ENCODE measurements at regions not wholly inside any gene's neighbourhood (a gene's known extent, or its start where the extent isn't known, plus 50 kb on each side); places are given as distances from the start of the nearest gene placed in this dataset.

DNA sequence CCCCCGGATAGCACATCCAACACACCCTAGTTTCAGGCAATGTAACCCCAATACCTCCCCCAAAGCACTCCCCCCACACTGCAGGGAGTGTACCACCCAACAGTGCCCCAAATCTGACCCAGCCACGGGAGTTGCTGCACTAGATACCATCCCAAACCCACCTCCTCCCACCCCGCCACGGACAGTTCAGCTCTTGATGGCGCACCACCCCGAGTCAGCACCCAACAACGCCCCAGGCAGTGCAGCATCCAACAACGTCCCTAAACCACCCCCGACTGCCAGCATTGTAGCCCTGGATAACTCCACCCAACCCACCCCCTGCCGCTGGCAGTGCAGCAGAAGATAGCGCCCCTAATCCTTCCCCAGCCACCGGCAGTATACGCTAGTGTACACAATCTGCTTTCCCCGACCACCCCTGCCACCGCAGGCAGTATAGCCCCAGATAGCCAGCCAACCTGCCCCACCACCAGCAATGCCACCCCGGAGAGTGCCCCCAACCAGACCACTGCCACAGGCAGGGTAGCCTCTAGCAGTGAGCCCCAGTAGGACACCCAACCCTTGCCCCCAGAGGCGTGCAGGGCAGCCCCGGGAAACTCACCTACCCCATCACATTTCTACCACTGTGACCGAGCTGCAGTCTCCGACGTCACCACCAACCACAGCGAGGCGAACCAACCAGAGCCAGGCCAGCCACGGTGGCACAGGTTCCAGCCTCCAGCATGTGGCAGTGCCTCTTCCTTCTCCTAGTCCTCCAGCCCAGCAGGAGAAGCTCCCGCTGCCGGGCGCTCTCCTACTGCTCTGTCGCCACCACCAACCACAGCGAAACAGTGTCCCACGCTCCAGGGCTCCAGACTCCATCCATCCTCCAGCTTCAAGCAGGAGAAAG is 178.1 kb downstream of the POTEB3 start:
- Histone ChIP-seq H3K4me3 (ENCODE audit: low read depth, low read length) (no peak overlapping the region), H3K27ac (ENCODE audit: extremely low read depth, low read depth, low read length) (no peak overlapping the region), H3K4me1 (ENCODE audit: control insufficient read depth, insufficient read depth, low read length) (no peaks in the 10 kb centered on the region), H3K9me3 (ENCODE audit: control insufficient read depth, insufficient read depth, low read depth, low read length) (no peaks in the 10 kb centered on the region), H3K36me3 (ENCODE audit: control insufficient read depth in 2 of 2, insufficient read depth in 1 of 2, low read length in 2 of 2) (no peaks in the 10 kb centered on the region)
- ChIA-PET CTCF (no interaction called here), POLR2A (no interaction called here)
- TF ChIP-seq GLIS2 (tag by site-specific recombination; IDR thresholded peaks at IDR 0.05) (no peak), ZNF214 (tag by site-specific recombination; IDR thresholded peaks at IDR 0.05; ENCODE audit: borderline replicate concordance) (no peak), HIC1 (tag by site-specific recombination; IDR thresholded peaks at IDR 0.05) (no peak), ZNF2 (tag by site-specific recombination; IDR thresholded peaks at IDR 0.05) (no peak), REPIN1 (tag by site-specific recombination; IDR thresholded peaks at IDR 0.05; ENCODE audit: low read depth) (no peak), ZFP69B (tag by site-specific recombination; IDR thresholded peaks at IDR 0.05) (no peak), PRDM6 (tag by site-specific recombination; IDR thresholded peaks at IDR 0.05) (no peak), ZNF140 (tag by site-specific recombination; IDR thresholded peaks at IDR 0.05) (no peak), ZNF175 (tag by site-specific recombination; IDR thresholded peaks at IDR 0.05) (no peak), OSR2 (tag by site-specific recombination; IDR thresholded peaks at IDR 0.05) (no peak), ZNF426 (tag by site-specific recombination; IDR thresholded peaks at IDR 0.05) (no peak)
- TF ChIP-seq, protein P1, sequence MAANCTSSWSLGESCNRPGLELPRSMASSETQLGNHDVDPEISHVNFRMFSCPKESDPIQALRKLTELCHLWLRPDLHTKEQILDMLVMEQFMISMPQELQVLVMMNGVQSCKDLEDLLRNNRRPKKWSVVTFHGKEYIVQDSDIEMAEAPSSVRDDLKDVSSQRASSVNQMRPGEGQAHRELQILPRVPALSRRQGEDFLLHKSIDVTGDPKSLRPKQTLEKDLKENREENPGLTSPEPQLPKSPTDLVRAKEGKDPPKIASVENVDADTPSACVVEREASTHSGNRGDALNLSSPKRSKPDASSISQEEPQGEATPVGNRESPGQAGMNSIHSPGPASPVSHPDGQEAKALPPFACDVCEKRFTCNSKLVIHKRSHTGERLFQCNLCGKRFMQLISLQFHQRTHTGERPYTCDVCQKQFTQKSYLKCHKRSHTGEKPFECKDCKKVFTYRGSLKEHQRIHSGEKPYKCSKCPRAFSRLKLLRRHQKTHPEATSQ (tag by site-specific recombination; IDR thresholded peaks at IDR 0.05), result no peak

- H3K4me3 ChIP-seq (ENCODE audit: low read depth, low read length), result no peak overlapping the region
- H3K4me1 ChIP-seq (ENCODE audit: control insufficient read depth, insufficient read depth, low read length), result no peaks in the 10 kb centered on the region
- H3K36me3 ChIP-seq (ENCODE audit: control insufficient read depth in 2 of 2, insufficient read depth in 1 of 2, low read length in 2 of 2), result no peaks in the 10 kb centered on the region
- no peak overlapping the region for H3K27ac ChIP-seq (ENCODE audit: extremely low read depth, low read depth, low read length)
- CTCF ChIA-PET, result no interaction called here
- H3K9me3 ChIP-seq (ENCODE audit: control insufficient read depth, insufficient read depth, low read depth, low read length), result no peaks in the 10 kb centered on the region
- POLR2A ChIA-PET, result no interaction called here
- TF ChIP-seq ZNF221 (tag by site-specific recombination; IDR thresholded peaks at IDR 0.05; ENCODE audit: borderline replicate concordance), result no peak
- TF ChIP-seq ZNF585B (tag by site-specific recombination; IDR thresholded peaks at IDR 0.05), result no peak
- no peak for TF ChIP-seq ZNF843 (tag by site-specific recombination; IDR thresholded peaks at IDR 0.05)
- no peak for TF ChIP-seq ZNF341 (tag by site-specific recombination; IDR thresholded peaks at IDR 0.05; ENCODE audit: low read depth)
- TF ChIP-seq ZNF701 (tag by site-specific recombination; IDR thresholded peaks at IDR 0.05), result no peak
- no peak for TF ChIP-seq ZBTB11 (tag by site-specific recombination; conservative IDR thresholded peaks at IDR 0.05; ENCODE audit: low read depth)
- TF ChIP-seq, protein P2, sequence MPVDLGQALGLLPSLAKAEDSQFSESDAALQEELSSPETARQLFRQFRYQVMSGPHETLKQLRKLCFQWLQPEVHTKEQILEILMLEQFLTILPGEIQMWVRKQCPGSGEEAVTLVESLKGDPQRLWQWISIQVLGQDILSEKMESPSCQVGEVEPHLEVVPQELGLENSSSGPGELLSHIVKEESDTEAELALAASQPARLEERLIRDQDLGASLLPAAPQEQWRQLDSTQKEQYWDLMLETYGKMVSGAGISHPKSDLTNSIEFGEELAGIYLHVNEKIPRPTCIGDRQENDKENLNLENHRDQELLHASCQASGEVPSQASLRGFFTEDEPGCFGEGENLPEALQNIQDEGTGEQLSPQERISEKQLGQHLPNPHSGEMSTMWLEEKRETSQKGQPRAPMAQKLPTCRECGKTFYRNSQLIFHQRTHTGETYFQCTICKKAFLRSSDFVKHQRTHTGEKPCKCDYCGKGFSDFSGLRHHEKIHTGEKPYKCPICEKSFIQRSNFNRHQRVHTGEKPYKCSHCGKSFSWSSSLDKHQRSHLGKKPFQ (tag by site-specific recombination; IDR thresholded peaks at IDR 0.05), result no peak
- TF ChIP-seq ZFP3 (tag by site-specific recombination; IDR thresholded peaks at IDR 0.05; ENCODE audit: low read depth), result no peak
- no peak for TF ChIP-seq ZNF514 (tag by site-specific recombination; IDR thresholded peaks at IDR 0.05)
- no peak for TF ChIP-seq TRIM28 (IDR thresholded peaks at IDR 0.05; ENCODE audit: borderline replicate concordance, low read length)
- TF ChIP-seq ZBTB20 (tag by site-specific recombination; IDR thresholded peaks at IDR 0.05), result no peak
- no peak for TF ChIP-seq ZSCAN23 (tag by site-specific recombination; IDR thresholded peaks at IDR 0.05)
- TF ChIP-seq ZNF157 (tag by site-specific recombination; IDR thresholded peaks at IDR 0.05), result no peak
Measured at GRCh38 chr15:21261396-21261964, 178.8 kb downstream of the POTEB3 start.

Data from HEK293 (cell line).